HG03159 (cell line): ENCODE measurements at regions not wholly inside any gene's neighbourhood (a gene's known extent, or its start where the extent isn't known, plus 50 kb on each side); places are given as distances from the start of the nearest gene placed in this dataset.

Experiments used
- ATAC-seq: cut with Tn5 transposase; IDR thresholded peaks from one replicate; pipeline ENCODE4 v1.9.1; 2021; ENCODE audit warnings: mild to moderate bottlenecking, moderate library complexity; ENCODE audit not compliant: unreplicated experiment

- no peak for ATAC-seq
These were observed 289.2 kb downstream of the ZSWIM6 start for GRCh38 chr5:61621202-61621650.

- ATAC-seq = no peak
These were observed 290.1 kb downstream of the ZSWIM6 start for GRCh38 chr5:61622156-61622555.

GRCh38 chr5:61623401-61624069, 291.5 kb downstream of the ZSWIM6 start:
- ATAC-seq = no peak

GRCh38 chr5:61624553-61625136, 292.6 kb downstream of the ZSWIM6 start:
- no peak for ATAC-seq

- no peak for ATAC-seq
These were observed 293.1 kb downstream of the ZSWIM6 start for GRCh38 chr5:61625137-61625561.

- peak; percentile 44 for ATAC-seq
These were observed 293.9 kb downstream of the ZSWIM6 start for GRCh38 chr5:61625681-61626621.

- ATAC-seq = peak; percentile 21
These were observed 294.7 kb downstream of the ZSWIM6 start for GRCh38 chr5:61626639-61627282.

GRCh38 chr5:61627531-61627930, 295.5 kb downstream of the ZSWIM6 start:
- no peak for ATAC-seq

- no peak for ATAC-seq
These were observed 298.9 kb downstream of the ZSWIM6 start for GRCh38 chr5:61630908-61631307.

- ATAC-seq = no peak
These were observed 299.4 kb downstream of the ZSWIM6 start for GRCh38 chr5:61631438-61631941.

GRCh38 chr5:61632064-61632463, 300.0 kb downstream of the ZSWIM6 start:
- no peak for ATAC-seq

- no peak for ATAC-seq
These were observed 303.2 kb downstream of the ZSWIM6 start for GRCh38 chr5:61635271-61635670.

GRCh38 chr5:61637566-61637965, 305.5 kb downstream of the ZSWIM6 start:
- no peak for ATAC-seq

- no peak for ATAC-seq
These were observed 306.4 kb downstream of the ZSWIM6 start for GRCh38 chr5:61638476-61638875.

GRCh38 chr5:61640179-61641021, 308.3 kb downstream of the ZSWIM6 start:
- no peak for ATAC-seq

- no peak for ATAC-seq
These were observed 309.9 kb downstream of the ZSWIM6 start for GRCh38 chr5:61641748-61642565.

GRCh38 chr5:61647672-61648071, 315.6 kb downstream of the ZSWIM6 start:
- no peak for ATAC-seq

GRCh38 chr5:61649231-61649630, 317.2 kb downstream of the ZSWIM6 start:
- no peak for ATAC-seq

- no peak for ATAC-seq
These were observed 317.9 kb downstream of the ZSWIM6 start for GRCh38 chr5:61649971-61650370.
